CD4-positive, alpha-beta T cell treated with Interleukin-21 for 1 hour (primary cell): ENCODE measurements at regions not wholly inside any gene's neighbourhood (a gene's known extent, or its start where the extent isn't known, plus 50 kb on each side); places are given as distances from the start of the nearest gene placed in this dataset.

Source experiments
- DNase-seq: peaks from one replicate; pipeline ENCODE4 v3.0.0-alpha.2; 2020

DNA sequence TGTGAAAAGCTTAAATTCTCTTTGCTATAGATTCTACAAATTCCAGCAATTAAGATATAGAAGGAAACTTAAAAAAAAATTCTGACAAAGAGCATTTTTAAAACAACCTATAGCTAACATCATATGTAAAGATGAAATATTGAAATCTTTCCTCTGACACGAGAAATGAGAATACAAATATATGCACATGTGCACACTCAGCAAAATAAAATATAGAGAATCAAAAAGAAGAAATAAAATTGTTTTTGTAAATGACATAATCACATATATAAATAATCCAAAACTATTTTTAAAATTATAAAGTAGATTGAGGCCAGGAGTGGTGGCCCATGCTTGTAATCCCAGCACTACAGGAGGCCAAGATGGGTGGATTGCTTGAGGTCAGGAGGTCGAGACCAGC is 265.1 kb downstream of the IRX2 start:
- DNase-seq: no peak

GRCh38 chr5:2482778-2483177 is 268.7 kb downstream of the IRX2 start:
- DNase-seq: no peak

GRCh38 chr5:2480871-2481270 is 270.6 kb downstream of the IRX2 start:
- no peak for DNase-seq

- no peak for DNase-seq
Observed at GRCh38 chr5:2475902-2476301, 275.6 kb downstream of the IRX2 start.

DNA sequence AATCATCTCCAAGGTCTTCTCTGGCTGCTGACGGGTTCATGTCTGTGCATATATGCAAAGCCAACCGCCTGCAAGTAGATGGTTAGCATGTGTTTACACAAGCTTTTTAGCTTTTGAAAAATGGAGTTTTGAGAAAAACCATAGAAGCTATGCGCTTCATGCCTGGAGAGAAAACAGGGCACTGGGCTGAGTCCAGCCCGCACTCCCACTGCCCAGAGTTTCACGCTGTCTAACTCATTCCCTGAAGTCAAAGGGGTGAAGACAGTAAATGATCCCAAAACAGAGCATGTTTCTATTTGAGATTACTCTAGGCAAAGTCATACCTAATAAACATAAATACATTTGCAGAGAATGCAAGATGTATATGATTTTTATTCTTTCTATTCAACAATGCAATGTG is 278.8 kb downstream of the IRX2 start:
- DNase-seq: no peak

DNA sequence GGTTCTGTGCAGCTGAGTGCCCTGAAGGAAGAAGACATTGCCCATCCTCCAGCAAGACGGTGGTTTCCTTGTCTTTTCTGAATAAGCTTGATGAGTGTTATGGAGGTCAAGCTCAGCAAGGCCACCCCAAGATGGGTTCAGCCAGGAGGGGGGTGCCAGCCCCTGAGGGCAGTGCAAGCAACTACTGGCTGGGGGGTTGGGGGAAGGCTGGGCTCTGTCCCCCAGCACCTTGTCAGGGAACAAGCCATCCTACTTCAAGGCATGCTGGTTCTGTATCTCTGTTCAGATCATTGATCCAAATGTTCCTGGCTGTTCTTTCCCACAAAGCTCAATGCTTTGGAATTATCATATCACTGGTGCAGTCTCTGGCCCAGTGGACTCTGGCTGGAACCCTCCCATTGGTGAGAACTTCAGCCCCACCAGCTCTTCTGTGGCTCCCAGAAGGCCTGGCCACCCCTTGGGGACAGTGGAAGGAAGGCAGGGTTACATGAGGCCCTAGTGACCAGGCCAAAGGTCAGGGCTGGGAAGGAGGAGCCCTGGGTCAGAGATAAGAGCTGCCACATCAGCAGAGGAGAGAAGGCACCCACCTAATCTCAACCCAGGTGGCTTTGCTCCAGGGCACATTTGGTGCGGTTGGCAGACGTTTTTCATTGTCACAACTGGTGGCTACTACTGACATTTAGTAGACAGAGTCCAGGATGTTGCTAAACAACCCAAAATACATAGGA is 280.2 kb downstream of the IRX2 start:
- no peak for DNase-seq

GRCh38 chr5:2466966-2467365 is 284.5 kb downstream of the IRX2 start:
- DNase-seq: no peak

- no peak for DNase-seq
Observed at GRCh38 chr5:2465383-2465782, 286.1 kb downstream of the IRX2 start.

DNA sequence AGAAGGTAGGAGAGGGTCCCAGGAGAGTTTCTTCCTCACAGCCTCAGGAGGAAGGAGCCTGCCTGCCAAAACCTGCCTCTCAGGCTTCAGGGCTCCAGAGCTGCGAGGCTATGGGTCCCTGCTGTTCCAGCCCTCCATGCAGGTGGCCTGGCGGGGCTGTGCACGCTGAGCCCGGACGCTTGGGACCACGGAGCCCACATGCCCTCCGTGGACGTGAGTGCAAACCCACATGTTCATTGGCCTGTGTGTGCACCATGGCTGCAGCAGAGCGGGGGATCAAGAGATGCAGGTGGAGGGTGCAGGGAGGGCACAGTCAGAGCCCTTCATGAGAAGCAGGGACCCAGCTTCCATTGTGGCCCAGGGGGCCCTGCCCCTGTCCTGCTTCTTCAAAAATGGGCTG is 287.3 kb downstream of the IRX2 start:
- DNase-seq: no peak

- DNase-seq: no peak
Observed at GRCh38 chr5:2461701-2462691, 289.5 kb downstream of the IRX2 start.

DNA sequence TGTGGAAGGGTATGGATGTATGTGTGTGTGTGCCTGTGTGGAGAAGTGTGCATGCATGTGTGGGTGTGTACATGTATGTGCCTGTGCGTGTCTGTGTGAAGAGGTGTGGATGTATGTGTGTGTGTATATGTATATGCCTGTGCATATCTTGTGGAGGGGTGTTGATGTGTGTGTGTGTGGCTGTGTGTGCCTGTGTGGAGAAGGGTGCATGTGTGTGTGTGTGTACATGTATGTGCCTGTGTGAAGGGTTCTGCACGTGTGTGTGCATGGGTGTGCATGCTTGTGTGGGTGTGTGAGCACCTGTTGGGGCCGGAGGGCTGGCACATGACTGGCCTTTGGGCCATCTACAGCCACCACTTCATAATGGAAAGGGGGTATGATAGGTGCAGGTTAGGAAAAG is 291.4 kb downstream of the IRX2 start:
- no peak for DNase-seq

GRCh38 chr5:2459251-2459650 is 292.2 kb downstream of the IRX2 start:
- no peak for DNase-seq

GRCh38 chr5:2455878-2456277 is 295.6 kb downstream of the IRX2 start:
- DNase-seq: no peak

- no peak for DNase-seq
Observed at GRCh38 chr5:2454876-2455275, 296.6 kb downstream of the IRX2 start.

DNA sequence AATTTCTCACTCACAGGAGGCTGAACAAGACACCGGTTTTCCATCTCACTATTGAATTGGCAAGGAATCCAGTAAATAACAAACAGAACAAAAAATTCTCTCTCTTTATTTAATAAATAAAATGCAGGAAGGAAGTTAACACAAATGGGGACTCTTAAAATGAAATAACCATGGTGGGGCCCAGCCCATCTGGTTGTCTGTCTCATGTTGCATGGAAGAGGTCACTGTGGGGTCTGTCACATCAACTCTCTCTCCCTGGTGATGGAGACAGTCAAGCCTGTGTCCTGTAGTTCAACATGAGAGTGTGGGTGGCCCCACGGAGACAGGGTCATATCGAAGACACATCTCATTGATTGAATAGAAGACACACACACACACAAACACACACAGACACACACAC is 297.7 kb downstream of the IRX2 start:
- DNase-seq: no peak

- DNase-seq: no peak
Observed at GRCh38 chr5:2451100-2451499, 300.4 kb downstream of the IRX2 start.

DNA sequence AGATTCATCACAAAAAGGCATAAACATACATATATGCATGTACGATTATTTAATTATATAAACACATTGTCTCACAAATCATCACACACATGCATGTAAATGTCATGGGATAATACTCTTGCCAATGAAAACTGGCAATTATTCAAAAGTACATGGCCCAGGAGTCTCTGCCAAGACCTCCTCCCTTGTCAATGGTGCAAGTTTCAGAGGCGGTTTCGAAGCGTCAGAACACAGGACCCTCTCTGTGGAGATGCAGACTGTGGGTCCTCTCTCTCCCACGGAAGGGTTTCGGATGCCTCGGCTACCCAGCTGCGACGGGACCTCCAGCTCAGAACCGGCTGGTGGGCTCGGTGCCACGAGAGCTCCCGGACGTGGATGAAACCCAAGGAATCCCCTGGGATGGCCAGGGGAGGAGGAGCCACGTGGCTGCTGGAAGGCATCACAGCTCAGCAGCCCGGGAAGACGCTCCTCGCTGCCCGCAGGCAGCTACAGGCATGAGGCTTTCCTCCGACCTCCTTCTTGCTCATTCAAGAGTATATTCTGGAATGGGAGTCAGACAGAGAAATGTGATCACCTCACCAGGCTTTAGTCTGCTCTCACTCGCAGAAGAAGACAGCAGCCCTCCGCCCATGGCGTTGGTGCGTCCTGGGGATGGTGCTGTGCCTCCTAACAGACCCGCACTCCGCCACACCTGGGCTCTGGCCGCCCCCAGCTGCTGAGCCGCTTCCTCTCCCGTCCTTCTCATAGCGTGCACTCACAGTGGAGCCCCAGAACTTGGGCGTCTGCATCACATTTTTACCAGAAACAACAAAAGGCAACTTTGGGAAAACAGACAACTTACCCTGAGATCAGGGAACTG is 308.8 kb downstream of the IRX2 start:
- DNase-seq: no peak

DNA sequence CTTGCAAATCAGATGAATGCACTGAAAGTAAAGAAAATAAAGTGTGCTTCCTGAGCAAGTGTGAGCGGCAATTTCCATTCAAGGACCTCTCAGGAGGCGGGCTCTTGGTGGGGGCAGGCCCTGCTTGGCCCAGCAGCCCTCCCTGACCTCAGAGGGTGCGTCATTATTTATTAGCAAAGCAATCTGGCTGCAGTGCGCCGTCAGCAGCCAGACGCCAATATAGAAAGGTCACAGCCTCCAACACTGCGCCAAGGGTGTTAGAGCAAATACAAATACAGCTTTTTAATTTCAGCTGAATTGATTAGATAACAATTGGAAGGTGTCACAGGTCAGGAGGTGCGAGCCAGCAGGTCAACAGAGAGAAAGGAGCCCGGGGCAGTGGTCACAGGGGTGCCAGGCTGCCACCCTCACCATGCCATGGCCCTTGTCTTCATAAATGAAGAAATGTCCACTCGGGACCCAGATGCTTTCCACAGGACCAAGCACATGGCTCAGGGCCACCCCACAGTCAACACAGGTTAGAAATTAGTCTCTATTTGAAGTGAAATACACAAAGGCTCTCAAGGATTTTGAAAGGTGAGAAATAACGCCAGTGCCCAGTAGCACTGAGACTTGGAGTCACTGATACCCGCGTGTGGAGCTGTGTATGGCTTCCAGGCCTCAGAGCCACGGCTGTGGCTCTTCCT is 309.8 kb downstream of the IRX2 start:
- DNase-seq: no peak

DNA sequence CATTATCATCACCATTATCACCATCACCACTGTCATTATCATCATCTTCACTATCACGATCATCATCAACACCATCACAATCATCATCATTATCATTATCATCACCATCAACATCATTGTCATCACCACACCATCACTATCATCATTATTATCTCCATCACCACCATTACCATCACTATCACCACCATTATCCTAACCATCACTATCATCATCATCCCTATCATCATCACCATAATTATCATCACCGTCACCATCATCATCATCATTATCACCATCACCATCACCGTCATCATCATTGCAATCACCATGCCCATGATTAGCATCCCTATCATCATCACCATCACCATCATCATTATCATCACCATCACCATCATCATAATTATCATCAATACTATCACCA is 311.9 kb downstream of the IRX2 start:
- no peak for DNase-seq

DNA sequence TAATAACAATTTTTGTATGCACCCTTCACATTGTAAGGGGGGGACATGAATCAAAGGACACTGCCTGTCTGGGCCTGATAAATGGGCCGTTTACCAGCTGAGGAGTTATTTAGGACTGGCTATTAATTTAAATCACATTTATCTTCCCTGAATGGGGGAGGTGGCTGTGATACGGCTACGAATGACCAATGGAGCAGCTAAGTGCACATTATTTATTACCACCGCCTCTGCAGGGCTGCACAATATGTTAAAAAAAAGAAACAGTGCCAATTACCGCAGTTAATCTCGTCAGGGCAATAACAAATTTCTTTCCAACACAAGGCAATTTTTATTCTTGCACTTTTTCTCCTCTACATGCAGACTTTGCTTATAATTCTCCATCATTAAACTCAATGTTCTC is 318.4 kb downstream of the IRX2 start:
- no peak for DNase-seq

- no peak for DNase-seq
Observed at GRCh38 chr5:2432076-2432920, 319.2 kb downstream of the IRX2 start.

GRCh38 chr5:2430606-2431005 is 320.9 kb downstream of the IRX2 start:
- no peak for DNase-seq
